HCT116 (cell line): ENCODE measurements at regions not wholly inside any gene's neighbourhood (a gene's known extent, or its start where the extent isn't known, plus 50 kb on each side); places are given as distances from the start of the nearest gene placed in this dataset.

Source experiments
- ATAC-seq: fragments of 200-7000 bp; cut with Tn5 transposase; 2 replicates; pipeline ENCODE4 v1.9.1; 2020; ENCODE audit warnings: mild to moderate bottlenecking, moderate library complexity
- BruUV-seq: library from RNA; stranded (reverse); fragments of 400-500 nt; replicated peaks from 2 replicates; lab custom pipeline; 2021; lab: Mats Ljungman, UMichigan
- CTCF ChIA-PET: fragments of 300-600 bp; sonication (Branson Sonifier 250); formaldehyde crosslinking; loops from one replicate; lab custom pipeline; 2021; ENCODE audit warnings: antibody characterized with exemption; lab: Charles Lee
- POLR2A ChIA-PET: fragments of 300-600, 350-600 bp; sonication (Branson Sonifier 250); formaldehyde crosslinking; loops from one replicate; lab custom pipeline; 2021; ENCODE audit warnings: antibody characterized with exemption; lab: Charles Lee
- RAD21 ChIA-PET, 2 experiments: fragments of 300-600 bp; sonication (Branson Sonifier 250); formaldehyde crosslinking; loops; one replicate each; lab custom pipeline; 2023; ENCODE audit warnings: low total read pairs in 2 of 2; ENCODE audit not compliant: uncharacterized antibody in 2 of 2, unreplicated experiment in 2 of 2, low non-redundant PET in 1 of 2; lab: Charles Lee
- DNase-seq: peaks from one replicate; pipeline ENCODE4 v3.0.0-alpha.2; 2010; ENCODE audit warnings: low read depth, low spot score
- H2AFZ ChIP-seq: fragments of 200-600 bp; shearing (Covaris generic), sonication (generic); 2 replicates; pipeline ENCODE4 v1.6.1; 2017; ENCODE audit warnings: low read depth, mixed run types, mixed read lengths, antibody characterized with exemption, low read length; ENCODE audit not compliant: poor library complexity, severe bottlenecking
- H3K27ac ChIP-seq: 2 replicates; pipeline ENCODE4 v1.5.1; 2012; ENCODE audit warnings: low read depth, low read length
- H3K27me3 ChIP-seq: fragments of 200-600 bp; sonication (generic); 2 replicates; pipeline ENCODE4 v1.6.1; 2016; ENCODE audit warnings: mixed run types, low read length, mixed read lengths; ENCODE audit not compliant: insufficient read depth
- H3K36me3 ChIP-seq, 2 experiments: fragments of 200-500 bp in 1 of 2; fragments of 200-600 bp in 1 of 2; sonication (Bioruptor generic) in 1 of 2; sonication (generic) in 1 of 2; 2 replicates each; pipeline versions ENCODE4 v1.5.1 to v1.6.1; 2014 to 2016; ENCODE audit warnings: low read length in 2 of 2, inconsistent platforms in 1 of 2, mixed read lengths in 1 of 2, mixed run types in 1 of 2; ENCODE audit not compliant: insufficient read depth in 2 of 2, control insufficient read depth in 1 of 2
- H3K4me1 ChIP-seq, 2 experiments: fragments of 200-600 bp in 1 of 2; sonication (generic) in 1 of 2; 2 replicates each; pipeline versions ENCODE4 v1.5.1 to v1.6.1; 2012 to 2017; ENCODE audit warnings: low read length in 2 of 2, inconsistent platforms in 1 of 2, mild to moderate bottlenecking in 1 of 2, mixed read lengths in 1 of 2, mixed run types in 1 of 2, moderate library complexity in 1 of 2; ENCODE audit not compliant: insufficient read depth in 2 of 2, control insufficient read depth in 1 of 2
- H3K4me2 ChIP-seq: fragments of 200-600 bp; sonication (generic); 2 replicates; pipeline ENCODE4 v1.6.1; 2017; ENCODE audit warnings: mixed run types, low read length, mixed read lengths
- H3K4me3 ChIP-seq, 2 experiments: fragments of 200-600 bp in 1 of 2; sonication (generic) in 1 of 2; replicated peaks in 1 of 2; 2 replicates each; pipeline ENCODE4 v1.5.1; 2011 to 2016; ENCODE audit warnings: low read length in 2 of 2, control low read depth in 1 of 2, low read depth in 1 of 2, mild to moderate bottlenecking in 1 of 2, mixed read lengths in 1 of 2, mixed run types in 1 of 2
- H3K79me2 ChIP-seq: fragments of 200-600 bp; sonication (generic); 2 replicates; pipeline ENCODE4 v1.6.1; 2017; ENCODE audit warnings: mild to moderate bottlenecking, mixed run types, low read length, moderate library complexity, mixed read lengths; ENCODE audit not compliant: insufficient read depth
- H3K9ac ChIP-seq: fragments of 200-600 bp; sonication (generic); 2 replicates; pipeline ENCODE4 v1.6.1; 2016; ENCODE audit warnings: low read length, mixed read lengths
- H3K9me2 ChIP-seq: fragments of 200-600 bp; sonication (generic), shearing (Covaris generic); 2 replicates; pipeline ENCODE4 v1.6.1; 2017; ENCODE audit warnings: mixed run types, mild to moderate bottlenecking, moderate library complexity; ENCODE audit not compliant: insufficient read depth
- H3K9me3 ChIP-seq, 2 experiments: fragments of 200-500 bp in 1 of 2; fragments of 200-600 bp in 1 of 2; sonication (Bioruptor generic) in 1 of 2; sonication (generic) in 1 of 2; 2 replicates each; pipeline ENCODE4 v1.6.1; 2014 to 2017; ENCODE audit warnings: low read length in 2 of 2, mixed read lengths in 2 of 2, inconsistent platforms in 1 of 2, low read depth in 1 of 2, mild to moderate bottlenecking in 1 of 2, mixed run types in 1 of 2, moderate library complexity in 1 of 2; ENCODE audit not compliant: control insufficient read depth in 1 of 2, insufficient read depth in 1 of 2
- H4K20me1 ChIP-seq: fragments of 200-600 bp; sonication (generic), shearing (Covaris generic); 2 replicates; pipeline ENCODE4 v1.6.1; 2017; ENCODE audit warnings: mixed run types, mild to moderate bottlenecking, moderate library complexity; ENCODE audit not compliant: insufficient read depth
- CBX3 ChIP-seq: IDR thresholded peaks from 2 replicates; pipeline ENCODE4 v1.6.1; 2012; ENCODE audit warnings: low read depth
- CEBPB ChIP-seq: IDR thresholded peaks from 2 replicates; pipeline ENCODE4 v1.6.1; 2012; ENCODE audit warnings: low read depth
- CTCF ChIP-seq, 3 experiments: fragments of 200-600 bp in 1 of 3; sonication (generic) in 1 of 3; IDR thresholded peaks in 2 of 3; conservative IDR thresholded peaks in 1 of 3; 2 replicates each; pipeline ENCODE4 v1.5.1; 2012 to 2017; ENCODE audit warnings: low read depth in 2 of 3, low read length in 2 of 3, antibody characterized with exemption in 1 of 3, borderline replicate concordance in 1 of 3, control low read depth in 1 of 3, mild to moderate bottlenecking in 1 of 3, mixed read lengths in 1 of 3, mixed run types in 1 of 3, moderate library complexity in 1 of 3; ENCODE audit not compliant: insufficient read depth in 1 of 3
- EGR1 ChIP-seq: IDR thresholded peaks from 2 replicates; pipeline ENCODE4 v1.6.1; 2012; ENCODE audit warnings: low read depth
- EZH2 ChIP-seq: fragments of 200-600 bp; sonication (generic); IDR thresholded peaks from 2 replicates; pipeline ENCODE4 v1.6.1; 2017; ENCODE audit warnings: antibody characterized with exemption, mixed run types
- EZH2phosphoT487 ChIP-seq: fragments of 200-600 bp; IDR thresholded peaks from 2 replicates; pipeline ENCODE4 v1.6.1; 2018; ENCODE audit warnings: antibody characterized with exemption, borderline replicate concordance
- FOSL1 ChIP-seq: IDR thresholded peaks from 2 replicates; pipeline ENCODE4 v1.6.1; 2012; ENCODE audit warnings: low read depth
- POLR2A ChIP-seq: IDR thresholded peaks from 2 replicates; pipeline ENCODE4 v1.7.0; 2011; ENCODE audit warnings: borderline replicate concordance; ENCODE audit not compliant: insufficient read depth, insufficient read length; ENCODE audit errors: extremely low read depth
- RAD21 ChIP-seq: IDR thresholded peaks from 2 replicates; pipeline ENCODE4 v1.6.1; 2012; ENCODE audit warnings: low read depth, mild to moderate bottlenecking
- SIN3A ChIP-seq: IDR thresholded peaks from 2 replicates; pipeline ENCODE4 v1.6.1; 2012; ENCODE audit warnings: low read depth
- SRF ChIP-seq: IDR thresholded peaks from 2 replicates; pipeline ENCODE4 v1.6.1; 2012; ENCODE audit warnings: low read depth
- TCF7L2 ChIP-seq: IDR thresholded peaks from 2 replicates; pipeline ENCODE4 v1.7.0; 2011; ENCODE audit warnings: borderline replicate concordance, inconsistent platforms; ENCODE audit not compliant: insufficient read depth, insufficient read length; ENCODE audit errors: extremely low read depth
- YY1 ChIP-seq: IDR thresholded peaks from 2 replicates; pipeline ENCODE4 v1.6.1; 2011; ENCODE audit warnings: low read length, low read depth, moderate library complexity, mild to moderate bottlenecking; ENCODE audit not compliant: insufficient replicate concordance; ENCODE audit errors: extremely low read depth
- ZNF274 ChIP-seq: fragments of 200-500 bp; sonication (Bioruptor generic); IDR thresholded peaks from 2 replicates; pipeline ENCODE4 v1.6.1; 2014; ENCODE audit warnings: mild to moderate bottlenecking, low read depth, low read length, inconsistent platforms
- intact Hi-C: fragments of 100-400 bp; cut with micrococcal nuclease; formaldehyde crosslinking; loops from 2 replicates; pipeline ENCODE4 v1.10.0; 2022
- TF ChIP-seq, protein P1 (sequence below): IDR thresholded peaks from 2 replicates; pipeline ENCODE4 v1.6.1; 2012

GRCh38 chr9:2339416-2339815, 282.2 kb upstream of the VLDLR start:
- no peak for TF ChIP-seq SRF
- no peak for TF ChIP-seq CEBPB
- Histone ChIP-seq H3K9me3 (no peaks in the 10 kb centered on the region), H3K4me2 (no peak overlapping the region), H3K27me3 (no peaks in the 10 kb centered on the region), H3K4me1 (no peaks in the 10 kb centered on the region), H3K36me3 (no peaks in the 10 kb centered on the region), H2AFZ (no peak overlapping the region), H3K9me2 (no peaks in the 10 kb centered on the region), H3K27ac (no peak overlapping the region), H3K79me2 (no peaks in the 10 kb centered on the region), H3K4me3 (no peak overlapping the region), H3K9ac (no peak overlapping the region), H4K20me1 (no peaks in the 10 kb centered on the region)
- intact Hi-C loops, result no loop called here
- ATAC-seq (no peak), DNase-seq (no peak)
- RAD21 ChIA-PET, result no interaction called here
- POLR2A ChIA-PET, result no interaction called here
- BruUV-seq, result no TSS peak
- CTCF ChIA-PET, result no interaction called here

DNA sequence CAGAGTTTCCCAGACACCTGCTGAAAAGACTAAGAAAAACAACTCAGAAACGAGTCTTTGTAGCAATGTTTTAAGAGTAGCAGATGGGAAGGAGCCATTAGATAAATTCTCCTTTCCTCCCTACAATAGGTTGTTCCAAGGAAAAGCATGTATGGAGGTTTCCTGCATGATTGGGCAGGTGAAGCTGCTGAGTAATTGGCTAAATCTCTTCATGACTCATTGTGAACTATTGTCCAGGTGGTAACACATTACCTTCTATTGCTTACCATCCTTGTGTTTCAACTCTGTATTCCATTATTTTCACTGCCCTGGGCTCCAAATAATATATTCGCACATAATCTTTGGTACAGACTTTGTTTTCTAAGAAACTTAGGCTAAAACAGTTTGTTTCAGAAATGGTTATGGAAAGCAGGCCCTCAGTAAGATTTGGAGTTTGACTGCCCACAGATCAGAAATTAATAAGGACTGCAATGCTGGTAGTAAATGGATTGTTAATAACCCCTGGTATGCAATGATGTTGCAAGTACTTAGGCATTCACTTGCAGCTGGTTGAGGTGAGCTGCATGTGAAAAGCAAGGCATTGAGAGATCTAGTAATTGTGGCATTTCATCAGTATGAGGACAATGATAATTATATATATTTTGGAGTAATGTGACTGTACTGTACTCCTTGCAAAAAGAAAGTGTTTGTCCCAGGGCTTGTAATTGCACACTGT, 281.4 kb upstream of the VLDLR start:
- POLR2A ChIA-PET, result no interaction called here

More for the DNA sequence above, 281.4 kb upstream of the VLDLR start:
- Histone ChIP-seq H3K4me1 (no peaks in the 10 kb centered on the region), H3K4me3 (no peak overlapping the region), H2AFZ (no peak overlapping the region), H3K36me3 (no peaks in the 10 kb centered on the region), H3K27ac (no peak overlapping the region), H3K9me3 (no peaks in the 10 kb centered on the region), H3K9ac (no peak overlapping the region), H3K9me2 (no peaks in the 10 kb centered on the region), H3K27me3 (no peaks in the 10 kb centered on the region), H3K79me2 (no peaks in the 10 kb centered on the region), H4K20me1 (no peaks in the 10 kb centered on the region), H3K4me2 (no peak overlapping the region)
- BruUV-seq, result no TSS peak
- ChIA-PET RAD21 (no interaction called here), CTCF (no interaction called here)
- DNase-seq (no peak), ATAC-seq (no peak)
- intact Hi-C loops, result no loop called here
- TF ChIP-seq SRF, result no peak
- no peak for TF ChIP-seq ZNF274
- no peak for TF ChIP-seq SIN3A
- no peak for TF ChIP-seq RAD21
- no peak for TF ChIP-seq CEBPB
- TF ChIP-seq, protein P1, sequence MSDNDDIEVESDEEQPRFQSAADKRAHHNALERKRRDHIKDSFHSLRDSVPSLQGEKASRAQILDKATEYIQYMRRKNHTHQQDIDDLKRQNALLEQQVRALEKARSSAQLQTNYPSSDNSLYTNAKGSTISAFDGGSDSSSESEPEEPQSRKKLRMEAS, result no peak
- no peak for TF ChIP-seq YY1
- TF ChIP-seq EZH2, result no peak
- TF ChIP-seq EZH2phosphoT487, result no peak
- TF ChIP-seq CTCF (IDR thresholded peaks at IDR 0.05 in 2 of 3, conservative IDR thresholded peaks at IDR 0.05 in 1 of 3; ENCODE audit: borderline replicate concordance in 1 of 3, insufficient read depth in 1 of 3, low read depth in 2 of 3, low read length in 2 of 3), result no peak
- no peak for TF ChIP-seq TCF7L2
- no peak for TF ChIP-seq POLR2A
- no peak for TF ChIP-seq CBX3
- TF ChIP-seq EGR1, result no peak
- no peak for TF ChIP-seq FOSL1
